ENCODE measurements at regions not wholly inside any gene's neighbourhood (a gene's known extent, or its start where the extent isn't known, plus 50 kb on each side); places are given as distances from the start of the nearest gene placed in this dataset.

- ChIA-PET POLR2A (no interaction called here), SMC1A (ENCODE audit: uncharacterized antibody, unreplicated experiment) (interaction anchor here (1.1 to 1.2 kb wide), 2 partner anchors 15 to 49 kb away, joined by 3 to 5 read pairs; no protein-coding TSS in a partner anchor), RAD21 (ENCODE audit: unreplicated experiment) (no interaction called here), CTCF (no interaction called here)
- H3K79me2 ChIP-seq (ENCODE audit: control insufficient read depth, insufficient read depth, low read length), result no peaks in the 10 kb centered on the region
- intact Hi-C loops (cut with micrococcal nuclease; ENCODE audit: unreplicated experiment), result no loop called here
- TF ChIP-seq CREM (IDR thresholded peaks at IDR 0.05; ENCODE audit: low read depth) (no peak), ATF3 (IDR thresholded peaks at IDR 0.05; ENCODE audit: borderline replicate concordance, extremely low read depth, low read depth, low read length) (no peak), CBX3 (IDR thresholded peaks at IDR 0.05; ENCODE audit: borderline replicate concordance, low read depth) (no peak), ETV6 (conservative IDR thresholded peaks at IDR 0.05 in 1 of 2, IDR thresholded peaks at IDR 0.05 in 1 of 2; ENCODE audit: borderline replicate concordance in 1 of 2, low read depth in 1 of 2) (no peak), BCL3 (IDR thresholded peaks at IDR 0.05; ENCODE audit: borderline replicate concordance, insufficient read depth, low read depth, low read length, poor library complexity, severe bottlenecking) (no peak), IRF4 (IDR thresholded peaks at IDR 0.05; ENCODE audit: low read depth, low read length) (no peak), TARDBP (IDR thresholded peaks at IDR 0.05; ENCODE audit: borderline replicate concordance) (no peak), BACH1 (IDR thresholded peaks at IDR 0.05; ENCODE audit: borderline replicate concordance) (no peak), SRF (IDR thresholded peaks at IDR 0.05; ENCODE audit: low read depth in 2 of 2, low read length in 2 of 2) (no peak), SMARCA5 (IDR thresholded peaks at IDR 0.05) (no peak), ZNF384 (IDR thresholded peaks at IDR 0.05; ENCODE audit: borderline replicate concordance, low read depth, low read length) (no peak), PAX5 (IDR thresholded peaks at IDR 0.05; ENCODE audit: borderline replicate concordance, low read depth, low read length) (no peak)
- TF ChIP-seq, protein P1, sequence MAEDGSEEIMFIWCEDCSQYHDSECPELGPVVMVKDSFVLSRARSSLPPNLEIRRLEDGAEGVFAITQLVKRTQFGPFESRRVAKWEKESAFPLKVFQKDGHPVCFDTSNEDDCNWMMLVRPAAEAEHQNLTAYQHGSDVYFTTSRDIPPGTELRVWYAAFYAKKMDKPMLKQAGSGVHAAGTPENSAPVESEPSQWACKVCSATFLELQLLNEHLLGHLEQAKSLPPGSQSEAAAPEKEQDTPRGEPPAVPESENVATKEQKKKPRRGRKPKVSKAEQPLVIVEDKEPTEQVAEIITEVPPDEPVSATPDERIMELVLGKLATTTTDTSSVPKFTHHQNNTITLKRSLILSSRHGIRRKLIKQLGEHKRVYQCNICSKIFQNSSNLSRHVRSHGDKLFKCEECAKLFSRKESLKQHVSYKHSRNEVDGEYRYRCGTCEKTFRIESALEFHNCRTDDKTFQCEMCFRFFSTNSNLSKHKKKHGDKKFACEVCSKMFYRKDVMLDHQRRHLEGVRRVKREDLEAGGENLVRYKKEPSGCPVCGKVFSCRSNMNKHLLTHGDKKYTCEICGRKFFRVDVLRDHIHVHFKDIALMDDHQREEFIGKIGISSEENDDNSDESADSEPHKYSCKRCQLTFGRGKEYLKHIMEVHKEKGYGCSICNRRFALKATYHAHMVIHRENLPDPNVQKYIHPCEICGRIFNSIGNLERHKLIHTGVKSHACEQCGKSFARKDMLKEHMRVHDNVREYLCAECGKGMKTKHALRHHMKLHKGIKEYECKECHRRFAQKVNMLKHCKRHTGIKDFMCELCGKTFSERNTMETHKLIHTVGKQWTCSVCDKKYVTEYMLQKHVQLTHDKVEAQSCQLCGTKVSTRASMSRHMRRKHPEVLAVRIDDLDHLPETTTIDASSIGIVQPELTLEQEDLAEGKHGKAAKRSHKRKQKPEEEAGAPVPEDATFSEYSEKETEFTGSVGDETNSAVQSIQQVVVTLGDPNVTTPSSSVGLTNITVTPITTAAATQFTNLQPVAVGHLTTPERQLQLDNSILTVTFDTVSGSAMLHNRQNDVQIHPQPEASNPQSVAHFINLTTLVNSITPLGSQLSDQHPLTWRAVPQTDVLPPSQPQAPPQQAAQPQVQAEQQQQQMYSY (CRISPR knock-in tag; IDR thresholded peaks at IDR 0.05), result no peak
- no peaks in the 10 kb centered on the region for H3K9me3 ChIP-seq (replicated peaks; ENCODE audit: control insufficient read depth, insufficient read depth, low read length)
- no peak overlapping the region for H3K4me2 ChIP-seq (ENCODE audit: control insufficient read depth, insufficient read depth)
- 24% methylated on average over 3 of the region's 3 CpGs for WGBS (ENCODE audit: insufficient coverage, insufficient replicate concordance, low lambda C conversion rate, missing lambda C conversion rate)
- in situ Hi-C loops (cut with MboI), result no loop called here
- DNase-seq (ENCODE audit: low read depth, low spot score), result no peak
- no peak for FAIRE-seq
- no peaks in the 10 kb centered on the region for H4K20me1 ChIP-seq (ENCODE audit: control insufficient read depth, insufficient read depth)
- no peaks in the 10 kb centered on the region for H3K4me1 ChIP-seq (ENCODE audit: control insufficient read depth, insufficient read depth, low read length)
- H3K27me3 ChIP-seq (replicated peaks in 1 of 2; ENCODE audit: control insufficient read depth in 2 of 2, insufficient read depth in 2 of 2, low read length in 1 of 2), result no peaks in the 10 kb centered on the region
- BruUV-seq (replicated peaks), result no TSS peak
- ATAC-seq, result no peak
- H3K27ac ChIP-seq (ENCODE audit: control insufficient read depth, insufficient read depth), result no peak overlapping the region
- no peak overlapping the region for H2AFZ ChIP-seq (ENCODE audit: control insufficient read depth, low read depth, low read length)
- no peak overlapping the region for H3K9ac ChIP-seq (ENCODE audit: control insufficient read depth, insufficient read depth, low read length)
- no peak overlapping the region for H3K4me3 ChIP-seq
- no peaks in the 10 kb centered on the region for H3K36me3 ChIP-seq (ENCODE audit: control insufficient read depth in 2 of 2, insufficient read depth in 2 of 2, low read length in 1 of 2)
Measured at GRCh38 chr3:180523040-180523439, 78.9 kb upstream of the TTC14 start.

Data from GM12878 (cell line).